Caco-2 (cell line): ENCODE measurements at regions not wholly inside any gene's neighbourhood (a gene's known extent, or its start where the extent isn't known, plus 50 kb on each side); places are given as distances from the start of the nearest gene placed in this dataset.

Source experiments
- BruUV-seq: library from RNA; stranded (reverse); fragments of 400-500 nt; replicated peaks from 2 replicates; lab custom pipeline; 2021; lab: Mats Ljungman, UMichigan
- CTCF ChIA-PET: fragments of 300-600 bp; sonication (Branson Sonifier 250); formaldehyde crosslinking; loops from one replicate; lab custom pipeline; 2022; ENCODE audit warnings: antibody characterized with exemption; lab: Charles Lee
- POLR2A ChIA-PET: fragments of 300-600 bp; sonication (Branson Sonifier 250); formaldehyde crosslinking; loops from one replicate; lab custom pipeline; 2022; ENCODE audit warnings: antibody characterized with exemption; lab: Charles Lee
- DNase-seq, 2 experiments: peaks; one replicate each; pipeline versions ENCODE4 v3.0.0 to v3.0.0-alpha.2; 2020 to 2022
- H3K27me3 ChIP-seq: replicated peaks from 2 replicates; pipeline ENCODE4 v1.6.0; 2011; ENCODE audit warnings: low read length; ENCODE audit not compliant: control insufficient read depth, insufficient read depth
- H3K36me3 ChIP-seq: 2 replicates; pipeline ENCODE4 v1.5.1; 2011; ENCODE audit warnings: low read length; ENCODE audit not compliant: control insufficient read depth, insufficient read depth
- H3K4me1 ChIP-seq: fragments of 250-450 bp; sonication (Bioruptor Pico); 2 replicates; pipeline ENCODE4 v1.5.1; 2020; ENCODE audit warnings: mild to moderate bottlenecking
- H3K4me3 ChIP-seq: 2 replicates; pipeline ENCODE4 v1.5.1; 2011; ENCODE audit warnings: low read depth, mild to moderate bottlenecking, control low read depth, low read length
- H3K9me3 ChIP-seq: fragments of 250-450 bp; sonication (Bioruptor Pico); 2 replicates; pipeline ENCODE4 v1.5.1; 2020; ENCODE audit warnings: mild to moderate bottlenecking, moderate library complexity
- H3K27ac Mint-ChIP-seq: one replicate; pipeline ENCODE4 v1.8.0; 2022; ENCODE audit warnings: mixed read lengths; ENCODE audit not compliant: unreplicated experiment
- H3K27me3 Mint-ChIP-seq: one replicate; pipeline ENCODE4 v1.8.0; 2022; ENCODE audit warnings: mixed read lengths; ENCODE audit not compliant: insufficient read depth, unreplicated experiment
- H3K36me3 Mint-ChIP-seq: one replicate; pipeline ENCODE4 v1.8.0; 2022; ENCODE audit warnings: mild to moderate bottlenecking, mixed read lengths; ENCODE audit not compliant: insufficient read depth, unreplicated experiment
- H3K4me1 Mint-ChIP-seq: one replicate; pipeline ENCODE4 v1.8.0; 2022; ENCODE audit warnings: low read depth, mixed read lengths; ENCODE audit not compliant: unreplicated experiment
- H3K4me3 Mint-ChIP-seq: one replicate; pipeline ENCODE4 v1.8.0; 2022; ENCODE audit warnings: mild to moderate bottlenecking, moderate library complexity, mixed read lengths; ENCODE audit not compliant: unreplicated experiment
- H3K9me3 Mint-ChIP-seq: one replicate; pipeline ENCODE4 v1.8.0; 2022; ENCODE audit warnings: mixed read lengths; ENCODE audit not compliant: unreplicated experiment
- intact Hi-C: fragments of 100-400 bp; cut with micrococcal nuclease; formaldehyde crosslinking; loops from one replicate; pipeline ENCODE4 v1.10.0; 2022; ENCODE audit not compliant: unreplicated experiment
- TF ChIP-seq, protein P1 (sequence below), 2 experiments: fragments of 200-600 bp in 1 of 2; IDR thresholded peaks; 1 replicate in 1 of 2; 2 replicates in 1 of 2; pipeline versions ENCODE4 v1.5.1 to v1.8.0; 2011 to 2022; ENCODE audit warnings: antibody characterized with exemption in 1 of 2, control low read depth in 1 of 2, inconsistent platforms in 1 of 2, low read depth in 1 of 2, low read length in 1 of 2, mild to moderate bottlenecking in 1 of 2, moderate library complexity in 1 of 2; ENCODE audit not compliant: insufficient read depth in 1 of 2, severe bottlenecking in 1 of 2, unreplicated experiment in 1 of 2

DNA sequence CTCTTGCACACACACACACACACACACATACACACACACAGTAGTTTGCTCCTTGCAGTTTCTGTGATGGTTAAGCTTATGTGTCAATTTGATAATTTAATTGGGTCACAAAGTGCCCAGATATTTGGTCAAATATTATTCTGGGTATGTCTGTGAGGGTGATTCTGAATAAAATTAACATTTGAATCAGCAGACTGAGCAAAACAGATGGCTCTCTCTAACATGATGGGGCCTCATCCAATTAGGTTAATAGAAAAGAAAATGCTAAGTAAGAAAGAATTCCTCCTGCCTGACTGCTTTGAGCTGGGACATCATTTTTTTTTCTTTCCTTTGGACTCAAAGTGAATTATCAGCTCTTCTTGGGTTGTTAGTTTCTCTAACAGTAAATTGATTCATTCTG, 191.2 kb upstream of the INTU start:
- Mint-ChIP-seq H3K4me1 (no peaks in the 10 kb centered on the region), H3K4me3 (no peak overlapping the region), H3K36me3 (no peaks in the 10 kb centered on the region), H3K27ac (no peak overlapping the region), H3K9me3 (no peaks in the 10 kb centered on the region), H3K27me3 (peaks cover 3% of the 10 kb centered on the region)
- POLR2A ChIA-PET = no interaction called here
- H3K4me1 ChIP-seq = no peaks in the 10 kb centered on the region
- no peaks in the 10 kb centered on the region for H3K36me3 ChIP-seq
- H3K9me3 ChIP-seq = no peaks in the 10 kb centered on the region
- no peak for DNase-seq
- no TSS peak for BruUV-seq
- TF ChIP-seq, protein P1, sequence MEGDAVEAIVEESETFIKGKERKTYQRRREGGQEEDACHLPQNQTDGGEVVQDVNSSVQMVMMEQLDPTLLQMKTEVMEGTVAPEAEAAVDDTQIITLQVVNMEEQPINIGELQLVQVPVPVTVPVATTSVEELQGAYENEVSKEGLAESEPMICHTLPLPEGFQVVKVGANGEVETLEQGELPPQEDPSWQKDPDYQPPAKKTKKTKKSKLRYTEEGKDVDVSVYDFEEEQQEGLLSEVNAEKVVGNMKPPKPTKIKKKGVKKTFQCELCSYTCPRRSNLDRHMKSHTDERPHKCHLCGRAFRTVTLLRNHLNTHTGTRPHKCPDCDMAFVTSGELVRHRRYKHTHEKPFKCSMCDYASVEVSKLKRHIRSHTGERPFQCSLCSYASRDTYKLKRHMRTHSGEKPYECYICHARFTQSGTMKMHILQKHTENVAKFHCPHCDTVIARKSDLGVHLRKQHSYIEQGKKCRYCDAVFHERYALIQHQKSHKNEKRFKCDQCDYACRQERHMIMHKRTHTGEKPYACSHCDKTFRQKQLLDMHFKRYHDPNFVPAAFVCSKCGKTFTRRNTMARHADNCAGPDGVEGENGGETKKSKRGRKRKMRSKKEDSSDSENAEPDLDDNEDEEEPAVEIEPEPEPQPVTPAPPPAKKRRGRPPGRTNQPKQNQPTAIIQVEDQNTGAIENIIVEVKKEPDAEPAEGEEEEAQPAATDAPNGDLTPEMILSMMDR (IDR thresholded peaks at IDR 0.05; ENCODE audit: insufficient read depth in 1 of 2, low read depth in 1 of 2, low read length in 1 of 2, severe bottlenecking in 1 of 2, unreplicated experiment in 1 of 2) = no peak
- CTCF ChIA-PET = no interaction called here
- intact Hi-C loops = no loop called here
- H3K4me3 ChIP-seq = no peak overlapping the region
- no peaks in the 10 kb centered on the region for H3K27me3 ChIP-seq

DNA sequence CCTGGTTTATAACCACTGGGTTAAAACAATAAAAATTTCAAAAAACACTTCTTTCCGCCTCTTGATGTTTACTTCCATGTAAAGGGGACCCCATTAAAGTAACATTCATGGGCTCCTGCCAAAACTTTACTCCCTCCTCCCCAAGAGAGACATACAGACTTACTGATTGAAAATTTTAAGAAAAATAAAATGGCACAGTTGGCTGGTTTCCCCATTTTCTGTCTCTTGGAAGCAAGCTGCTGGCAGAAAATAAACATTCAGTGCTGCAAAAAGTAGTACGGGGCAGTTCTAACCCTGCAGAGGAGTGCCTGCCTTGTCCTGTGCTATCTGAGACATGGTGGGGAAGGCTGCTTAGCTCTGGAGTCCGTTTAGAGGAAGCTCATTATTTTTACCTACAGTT, 187.3 kb upstream of the INTU start:
- BruUV-seq = no TSS peak
- POLR2A ChIA-PET = no interaction called here
- H3K9me3 ChIP-seq = no peaks in the 10 kb centered on the region

DNA sequence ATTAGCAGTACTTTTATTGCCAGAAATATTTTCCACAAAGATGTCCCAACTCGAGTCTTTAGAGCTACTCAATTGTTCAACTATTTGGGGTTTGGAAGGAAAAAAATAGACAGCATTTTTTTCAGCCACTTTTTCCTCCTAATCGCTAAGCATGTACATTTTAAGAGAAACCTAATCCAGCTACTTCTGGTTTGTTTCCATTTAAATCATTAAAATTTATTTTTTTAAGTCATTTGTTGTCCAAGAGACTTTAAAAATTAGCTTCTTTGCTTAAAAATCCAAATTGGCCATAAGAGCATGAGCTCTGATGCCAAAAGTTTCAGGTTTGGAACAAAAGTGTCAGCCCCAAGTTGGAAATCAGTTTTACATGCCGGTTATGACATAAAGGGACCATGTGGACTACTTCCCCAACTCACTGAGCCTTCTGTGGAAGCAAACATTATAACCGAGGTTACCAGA, 186.3 kb upstream of the INTU start:
- Histone ChIP-seq H3K9me3 (no peaks in the 10 kb centered on the region), H3K4me1 (no peaks in the 10 kb centered on the region), H3K27me3 (no peaks in the 10 kb centered on the region), H3K4me3 (no peak overlapping the region), H3K36me3 (no peaks in the 10 kb centered on the region)
- ChIA-PET POLR2A (no interaction called here), CTCF (no interaction called here)
- intact Hi-C loops = no loop called here
- Mint-ChIP-seq H3K27me3 (peaks cover 3% of the 10 kb centered on the region), H3K4me1 (no peaks in the 10 kb centered on the region), H3K4me3 (no peak overlapping the region), H3K36me3 (no peaks in the 10 kb centered on the region), H3K9me3 (no peaks in the 10 kb centered on the region), H3K27ac (no peak overlapping the region)
- DNase-seq = no peak
- BruUV-seq = no TSS peak
- TF ChIP-seq, protein P1 (IDR thresholded peaks at IDR 0.05; ENCODE audit: insufficient read depth in 1 of 2, low read depth in 1 of 2, low read length in 1 of 2, severe bottlenecking in 1 of 2, unreplicated experiment in 1 of 2) = no peak

More for the DNA sequence above, 187.3 kb upstream of the INTU start:
- Mint-ChIP-seq H3K4me3 (no peak overlapping the region), H3K27ac (no peak overlapping the region), H3K36me3 (no peaks in the 10 kb centered on the region), H3K4me1 (no peaks in the 10 kb centered on the region), H3K27me3 (peaks cover 3% of the 10 kb centered on the region), H3K9me3 (no peaks in the 10 kb centered on the region)
- Histone ChIP-seq H3K4me3 (no peak overlapping the region), H3K36me3 (no peaks in the 10 kb centered on the region), H3K4me1 (no peaks in the 10 kb centered on the region), H3K27me3 (no peaks in the 10 kb centered on the region)
- DNase-seq = no peak
- intact Hi-C loops = no loop called here
- TF ChIP-seq, protein P1 (IDR thresholded peaks at IDR 0.05; ENCODE audit: insufficient read depth in 1 of 2, low read depth in 1 of 2, low read length in 1 of 2, severe bottlenecking in 1 of 2, unreplicated experiment in 1 of 2) = no peak
- CTCF ChIA-PET = no interaction called here
